NB4 (cell line): ENCODE measurements at regions not wholly inside any gene's neighbourhood (a gene's known extent, or its start where the extent isn't known, plus 50 kb on each side); places are given as distances from the start of the nearest gene placed in this dataset.
A peak's percentile ranks its signal among the peaks of the same experiment; 100 is the strongest.

Source experiments
- DNase-seq: peaks from one replicate; pipeline ENCODE4 v3.0.0; 2010; ENCODE audit warnings: low read depth
- H3K4me3 ChIP-seq: one replicate; pipeline ENCODE4 v1.5.1; 2011; ENCODE audit warnings: mild to moderate bottlenecking, low read depth, low read length, moderate library complexity
- CTCF ChIP-seq: IDR thresholded peaks from one replicate; pipeline ENCODE4 v1.5.1; 2012; ENCODE audit warnings: low read depth, low read length
- MYC ChIP-seq: IDR thresholded peaks from 2 replicates; pipeline ENCODE4 v1.6.1; 2011; ENCODE audit warnings: low read depth, low read length
- POLR2A ChIP-seq: IDR thresholded peaks from 2 replicates; pipeline ENCODE4 v1.6.1; 2011; ENCODE audit warnings: mild to moderate bottlenecking; ENCODE audit not compliant: insufficient read length; ENCODE audit errors: extremely low read depth
- TF ChIP-seq, protein P1 (sequence below): IDR thresholded peaks from 2 replicates; pipeline ENCODE4 v1.6.1; 2011; ENCODE audit warnings: low read depth, low read length

GRCh38 chr10:83943920-83944319 is 195.4 kb upstream of the GHITM start:
- no peak overlapping the region for H3K4me3 ChIP-seq
- no peak for DNase-seq
- TF ChIP-seq POLR2A: no peak
- no peak for TF ChIP-seq MYC
- TF ChIP-seq, protein P1, sequence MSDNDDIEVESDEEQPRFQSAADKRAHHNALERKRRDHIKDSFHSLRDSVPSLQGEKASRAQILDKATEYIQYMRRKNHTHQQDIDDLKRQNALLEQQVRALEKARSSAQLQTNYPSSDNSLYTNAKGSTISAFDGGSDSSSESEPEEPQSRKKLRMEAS: no peak
- TF ChIP-seq CTCF: no peak

- DNase-seq: no peak
- no peak overlapping the region for H3K4me3 ChIP-seq
- TF ChIP-seq CTCF (no peak), MYC (no peak), POLR2A (no peak)
- TF ChIP-seq, protein P1: no peak
Observed at GRCh38 chr10:83945982-83946718, 193.2 kb upstream of the GHITM start.

DNA sequence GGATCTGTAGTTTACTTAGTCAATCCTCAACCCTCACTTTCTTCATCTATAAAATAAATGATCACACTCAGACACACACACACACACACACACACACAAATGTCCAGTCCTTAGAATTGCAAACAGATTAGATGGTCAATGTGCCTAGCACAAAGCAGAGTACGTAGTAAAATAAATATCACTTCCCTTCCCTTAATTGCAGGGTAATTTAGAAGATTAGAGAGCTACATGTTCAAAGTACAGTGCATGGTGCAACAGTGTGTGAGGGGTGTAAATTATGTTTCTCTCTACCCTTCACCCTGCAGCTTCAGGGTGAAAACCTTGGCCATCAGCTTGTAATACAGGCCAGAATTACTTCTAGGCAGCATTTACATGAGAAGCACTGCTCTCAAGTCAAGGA is 187.0 kb upstream of the GHITM start:
- DNase-seq: no peak
- TF ChIP-seq CTCF: no peak
- TF ChIP-seq, protein P1: no peak
- TF ChIP-seq POLR2A: no peak
- no peak for TF ChIP-seq MYC

GRCh38 chr10:83953589-83953988 is 185.7 kb upstream of the GHITM start:
- TF ChIP-seq POLR2A (no peak), CTCF (no peak), MYC (no peak)
- no peak overlapping the region for H3K4me3 ChIP-seq
- no peak for DNase-seq

More for the DNA sequence above, 187.0 kb upstream of the GHITM start:
- no peak overlapping the region for H3K4me3 ChIP-seq

GRCh38 chr10:83954193-83954799 is 185.0 kb upstream of the GHITM start:
- peak; percentile 25 for DNase-seq
- no peak for TF ChIP-seq MYC
- no peak overlapping the region for H3K4me3 ChIP-seq

GRCh38 chr10:83955406-83955805 is 183.9 kb upstream of the GHITM start:
- TF ChIP-seq, protein P1: no peak
- TF ChIP-seq MYC (no peak), CTCF (no peak), POLR2A (no peak)
- H3K4me3 ChIP-seq: no peak overlapping the region
- no peak for DNase-seq
